ENCODE measurements at regions not wholly inside any gene's neighbourhood (a gene's known extent, or its start where the extent isn't known, plus 50 kb on each side); places are given as distances from the start of the nearest gene placed in this dataset.

DNA sequence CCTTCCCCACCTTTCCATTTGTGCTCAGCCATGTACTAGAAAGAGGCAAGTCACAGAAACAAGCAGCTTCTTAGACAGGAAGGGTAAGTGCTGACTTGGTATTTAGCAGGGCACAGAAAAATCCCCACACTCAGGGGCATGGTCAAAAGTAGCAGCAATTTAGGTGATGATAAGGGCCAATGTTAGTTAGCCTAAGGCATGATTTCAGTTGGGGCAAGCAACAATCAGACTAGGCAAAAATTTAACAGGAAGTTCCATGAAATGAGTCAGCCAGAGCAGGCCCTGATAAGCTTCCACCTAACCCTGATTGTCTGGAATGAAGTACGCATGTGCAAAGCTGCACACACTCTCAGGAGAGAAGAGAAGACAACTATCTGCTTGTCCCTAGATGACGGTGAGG lies 423.4 kb upstream of the UBE2E2 start:
- TF ChIP-seq, protein P1, sequence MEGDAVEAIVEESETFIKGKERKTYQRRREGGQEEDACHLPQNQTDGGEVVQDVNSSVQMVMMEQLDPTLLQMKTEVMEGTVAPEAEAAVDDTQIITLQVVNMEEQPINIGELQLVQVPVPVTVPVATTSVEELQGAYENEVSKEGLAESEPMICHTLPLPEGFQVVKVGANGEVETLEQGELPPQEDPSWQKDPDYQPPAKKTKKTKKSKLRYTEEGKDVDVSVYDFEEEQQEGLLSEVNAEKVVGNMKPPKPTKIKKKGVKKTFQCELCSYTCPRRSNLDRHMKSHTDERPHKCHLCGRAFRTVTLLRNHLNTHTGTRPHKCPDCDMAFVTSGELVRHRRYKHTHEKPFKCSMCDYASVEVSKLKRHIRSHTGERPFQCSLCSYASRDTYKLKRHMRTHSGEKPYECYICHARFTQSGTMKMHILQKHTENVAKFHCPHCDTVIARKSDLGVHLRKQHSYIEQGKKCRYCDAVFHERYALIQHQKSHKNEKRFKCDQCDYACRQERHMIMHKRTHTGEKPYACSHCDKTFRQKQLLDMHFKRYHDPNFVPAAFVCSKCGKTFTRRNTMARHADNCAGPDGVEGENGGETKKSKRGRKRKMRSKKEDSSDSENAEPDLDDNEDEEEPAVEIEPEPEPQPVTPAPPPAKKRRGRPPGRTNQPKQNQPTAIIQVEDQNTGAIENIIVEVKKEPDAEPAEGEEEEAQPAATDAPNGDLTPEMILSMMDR (IDR thresholded peaks at IDR 0.05; ENCODE audit: insufficient read depth, low read length, poor library complexity, severe bottlenecking), result no peak
- no peaks in the 10 kb centered on the region for H3K36me3 ChIP-seq (ENCODE audit: control insufficient read depth, insufficient read depth, low read length)
- DNase-seq (ENCODE audit: extremely low read depth, insufficient read length), result no peak
- H3K4me3 ChIP-seq (replicated peaks; ENCODE audit: low read depth, low read length), result no peak overlapping the region
- H3K27me3 ChIP-seq (replicated peaks; ENCODE audit: control insufficient read depth, insufficient read depth, low read length), result no peaks in the 10 kb centered on the region

DNA sequence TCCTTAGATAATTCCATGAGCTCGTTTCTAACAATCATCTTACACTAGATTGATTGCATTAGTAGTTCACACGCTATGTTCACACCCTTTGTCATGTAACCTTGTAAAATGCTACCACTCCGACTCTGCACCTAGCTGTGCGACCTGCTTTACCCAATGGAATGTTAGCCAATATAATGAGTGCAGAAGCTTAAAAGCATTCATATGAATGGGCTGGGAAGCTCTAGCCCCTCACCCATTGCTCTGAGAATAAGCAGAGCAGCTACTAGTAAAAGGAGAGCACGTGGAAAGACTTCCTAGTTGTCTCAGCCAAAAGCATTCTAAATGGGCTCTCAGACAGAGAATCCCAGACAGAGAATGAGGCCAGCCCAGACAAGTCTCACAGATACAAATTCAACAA lies 410.6 kb upstream of the UBE2E2 start:
- Histone ChIP-seq H3K27me3 (replicated peaks; ENCODE audit: control insufficient read depth, insufficient read depth, low read length) (no peaks in the 10 kb centered on the region), H3K4me3 (replicated peaks; ENCODE audit: low read depth, low read length) (no peak overlapping the region), H3K36me3 (ENCODE audit: control insufficient read depth, insufficient read depth, low read length) (no peaks in the 10 kb centered on the region)
- TF ChIP-seq, protein P1 (IDR thresholded peaks at IDR 0.05; ENCODE audit: insufficient read depth, low read length, poor library complexity, severe bottlenecking), result no peak
- no peak for DNase-seq (ENCODE audit: extremely low read depth, insufficient read length)

DNA sequence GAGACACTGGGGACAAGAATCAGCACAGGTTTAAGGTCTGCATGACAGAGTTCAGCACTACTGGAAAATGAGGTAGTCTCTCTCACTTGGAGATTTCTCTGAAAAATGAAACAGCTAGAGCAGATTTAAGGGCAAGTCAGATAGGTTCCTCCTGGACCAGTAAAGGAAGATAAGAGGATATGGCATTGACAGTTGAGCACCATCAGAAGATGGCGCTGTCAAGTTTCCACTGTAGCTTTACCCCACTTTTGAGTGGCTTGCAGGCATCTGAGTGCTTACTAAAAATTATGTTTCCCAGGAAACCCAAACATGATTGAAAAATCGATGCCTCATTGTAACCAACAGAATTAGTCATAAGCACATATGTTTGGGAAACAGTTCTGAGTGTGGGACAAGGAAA lies 407.2 kb upstream of the UBE2E2 start:
- Histone ChIP-seq H3K4me3 (replicated peaks; ENCODE audit: low read depth, low read length) (no peak overlapping the region), H3K36me3 (ENCODE audit: control insufficient read depth, insufficient read depth, low read length) (no peaks in the 10 kb centered on the region), H3K27me3 (replicated peaks; ENCODE audit: control insufficient read depth, insufficient read depth, low read length) (no peaks in the 10 kb centered on the region)
- DNase-seq (ENCODE audit: extremely low read depth, insufficient read length), result no peak
- TF ChIP-seq, protein P1 (IDR thresholded peaks at IDR 0.05; ENCODE audit: insufficient read depth, low read length, poor library complexity, severe bottlenecking), result no peak

DNA sequence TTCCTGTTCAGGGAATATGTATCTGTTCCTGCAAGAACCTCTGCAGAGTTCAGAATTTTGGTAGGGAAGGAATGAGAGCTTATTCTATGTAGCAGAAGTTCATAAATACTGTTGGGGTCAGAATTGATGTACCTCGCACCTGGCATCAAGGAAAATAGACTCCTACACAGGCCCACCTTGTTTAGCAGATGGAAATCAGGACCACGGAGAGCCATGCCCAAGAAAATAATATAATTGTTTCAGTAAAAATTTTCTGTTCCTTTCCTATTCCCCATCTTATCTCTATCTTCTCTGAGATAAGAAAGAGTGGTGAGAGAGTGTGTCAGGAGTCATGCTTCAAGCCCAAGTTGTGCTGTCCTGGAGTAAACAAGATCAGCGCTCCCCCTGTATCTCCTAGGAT lies 404.7 kb upstream of the UBE2E2 start:
- Histone ChIP-seq H3K4me3 (replicated peaks; ENCODE audit: low read depth, low read length) (no peak overlapping the region), H3K27me3 (replicated peaks; ENCODE audit: control insufficient read depth, insufficient read depth, low read length) (no peaks in the 10 kb centered on the region), H3K36me3 (ENCODE audit: control insufficient read depth, insufficient read depth, low read length) (no peaks in the 10 kb centered on the region)
- TF ChIP-seq, protein P1 (IDR thresholded peaks at IDR 0.05; ENCODE audit: insufficient read depth, low read length, poor library complexity, severe bottlenecking), result no peak
- no peak for DNase-seq (ENCODE audit: extremely low read depth, insufficient read length)

DNA sequence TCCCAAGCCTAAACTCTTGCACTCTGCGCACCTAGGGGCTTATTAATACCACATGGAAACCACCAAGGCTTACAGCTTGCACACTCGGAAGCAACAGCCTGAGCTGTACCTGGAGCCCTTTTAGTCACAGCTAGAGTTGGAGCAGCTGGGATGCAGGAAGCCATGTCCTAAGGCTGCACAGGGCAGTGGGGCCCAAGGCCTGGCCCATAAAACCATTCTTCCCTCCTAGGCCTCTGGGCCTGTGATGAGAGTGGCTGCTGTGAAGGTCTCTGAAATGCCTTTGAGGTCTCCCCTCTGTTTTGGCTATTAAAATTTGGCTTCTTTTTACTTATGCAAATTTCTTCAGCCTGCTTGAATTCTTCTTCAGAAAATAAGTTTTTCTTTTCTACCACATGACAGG lies 383.9 kb upstream of the UBE2E2 start:
- no peaks in the 10 kb centered on the region for H3K27me3 ChIP-seq (replicated peaks; ENCODE audit: control insufficient read depth, insufficient read depth, low read length)
- no peak overlapping the region for H3K4me3 ChIP-seq (replicated peaks; ENCODE audit: low read depth, low read length)
- no peaks in the 10 kb centered on the region for H3K36me3 ChIP-seq (ENCODE audit: control insufficient read depth, insufficient read depth, low read length)
- TF ChIP-seq, protein P1 (IDR thresholded peaks at IDR 0.05; ENCODE audit: insufficient read depth, low read length, poor library complexity, severe bottlenecking), result no peak
- DNase-seq (ENCODE audit: extremely low read depth, insufficient read length), result no peak

DNA sequence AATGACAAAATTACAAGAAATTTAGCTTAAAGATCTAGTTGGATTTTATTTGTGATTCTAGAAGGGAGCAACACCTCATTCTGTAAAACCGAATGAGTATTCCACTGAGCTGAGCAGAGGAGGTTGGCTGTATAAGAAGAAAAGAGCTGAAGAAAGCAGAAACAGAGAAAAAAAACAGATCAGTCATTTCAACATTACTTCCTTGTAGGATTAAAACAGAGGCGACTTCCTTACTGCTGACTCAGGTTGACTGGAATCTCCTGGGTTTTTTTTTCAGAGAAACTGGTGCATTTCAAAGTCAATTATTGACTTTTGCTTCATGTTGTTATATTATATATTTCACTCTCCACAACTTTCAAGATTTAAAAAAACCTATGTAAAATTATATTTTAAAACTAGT lies 368.1 kb upstream of the UBE2E2 start:
- TF ChIP-seq, protein P1 (IDR thresholded peaks at IDR 0.05; ENCODE audit: insufficient read depth, low read length, poor library complexity, severe bottlenecking), result no peak
- no peak for DNase-seq (ENCODE audit: extremely low read depth, insufficient read length)
- Histone ChIP-seq H3K27me3 (replicated peaks; ENCODE audit: control insufficient read depth, insufficient read depth, low read length) (no peaks in the 10 kb centered on the region), H3K36me3 (ENCODE audit: control insufficient read depth, insufficient read depth, low read length) (no peaks in the 10 kb centered on the region), H3K4me3 (replicated peaks; ENCODE audit: low read depth, low read length) (no peak overlapping the region)
